ENCODE measurements at regions not wholly inside any gene's neighbourhood (a gene's known extent, or its start where the extent isn't known, plus 50 kb on each side); places are given as distances from the start of the nearest gene placed in this dataset.

- no peak for TF ChIP-seq KDM5A (IDR thresholded peaks at IDR 0.05)
- TF ChIP-seq POLR2AphosphoS2 (conservative IDR thresholded peaks at IDR 0.05; ENCODE audit: low read length) = no peak
- TF ChIP-seq CHD4 (IDR thresholded peaks at IDR 0.05; ENCODE audit: borderline replicate concordance) = no peak
- no peak for TF ChIP-seq RAD21 (conservative IDR thresholded peaks at IDR 0.05 in 1 of 2, IDR thresholded peaks at IDR 0.05 in 1 of 2)
- TF ChIP-seq ZNF302 (CRISPR knock-in tag; IDR thresholded peaks at IDR 0.05) = no peak
- no peak for TF ChIP-seq RNF2 (IDR thresholded peaks at IDR 0.05; ENCODE audit: borderline replicate concordance, low read depth)
- no peak for TF ChIP-seq ESRRA (IDR thresholded peaks at IDR 0.05; ENCODE audit: borderline replicate concordance, low read length)
- TF ChIP-seq HMGXB4 (CRISPR knock-in tag; IDR thresholded peaks at IDR 0.05; ENCODE audit: borderline replicate concordance) = no peak
- no peak for TF ChIP-seq ELK1 (IDR thresholded peaks at IDR 0.05; ENCODE audit: low read depth, low read length)
- TF ChIP-seq HOXB5 (CRISPR knock-in tag; IDR thresholded peaks at IDR 0.05) = no peak
- no peak for TF ChIP-seq HDAC2 (IDR thresholded peaks at IDR 0.05)
- no peak for TF ChIP-seq ATOH8 (CRISPR knock-in tag; IDR thresholded peaks at IDR 0.05; ENCODE audit: low read depth)
- no peak for TF ChIP-seq TFCP2L1 (CRISPR knock-in tag; IDR thresholded peaks at IDR 0.05)
- no peak for TF ChIP-seq EHF (CRISPR knock-in tag; IDR thresholded peaks at IDR 0.05)
- no peak for TF ChIP-seq NPAS2 (CRISPR knock-in tag; IDR thresholded peaks at IDR 0.05; ENCODE audit: borderline replicate concordance)
- no peak for TF ChIP-seq CBX8 (IDR thresholded peaks at IDR 0.05)
- TF ChIP-seq CEBPB (IDR thresholded peaks at IDR 0.05) = no peak
- TF ChIP-seq RARB (CRISPR knock-in tag; IDR thresholded peaks at IDR 0.05) = no peak
- no peak for TF ChIP-seq MAFK (IDR thresholded peaks at IDR 0.05; ENCODE audit: partially characterized antibody)
- TF ChIP-seq NFE2L2 (conservative IDR thresholded peaks at IDR 0.05; ENCODE audit: low read length) = no peak
These were observed 119.8 kb upstream of the ATP6AP2 start for GRCh38 chrX:40460926-40461325.

GRCh38 chrX:40459571-40460158 is 121.1 kb upstream of the ATP6AP2 start:
- CTCF ChIA-PET = no interaction called here
- Histone ChIP-seq H3K4me1 (no peaks in the 10 kb centered on the region), H3K9me3 (no peaks in the 10 kb centered on the region), H3K4me3 (no peak overlapping the region), H3K4me2 (no peak overlapping the region), H3K27ac (no peak overlapping the region)
- TF ChIP-seq NR3C1 (IDR thresholded peaks at IDR 0.05) = no peak
- TF ChIP-seq HOXB13 (CRISPR knock-in tag; IDR thresholded peaks at IDR 0.05; ENCODE audit: low read depth) = no peak
- no peak for TF ChIP-seq SREBF2 (IDR thresholded peaks at IDR 0.05)
- no peak for TF ChIP-seq ZFP36 (IDR thresholded peaks at IDR 0.05; ENCODE audit: borderline replicate concordance, partially characterized antibody)
- TF ChIP-seq NPAS2 (CRISPR knock-in tag; IDR thresholded peaks at IDR 0.05; ENCODE audit: borderline replicate concordance) = no peak
- TF ChIP-seq POLR2AphosphoS2 (conservative IDR thresholded peaks at IDR 0.05; ENCODE audit: low read length) = no peak
- no peak for TF ChIP-seq PBX3 (IDR thresholded peaks at IDR 0.05)
- no peak for TF ChIP-seq RFX5 (IDR thresholded peaks at IDR 0.05)
- TF ChIP-seq PHF8 (IDR thresholded peaks at IDR 0.05; ENCODE audit: borderline replicate concordance, low read depth) = no peak
- no peak for TF ChIP-seq GATA3 (IDR thresholded peaks at IDR 0.05; ENCODE audit: borderline replicate concordance)
- no peak for TF ChIP-seq CHD4 (IDR thresholded peaks at IDR 0.05; ENCODE audit: borderline replicate concordance)
- no peak for TF ChIP-seq FOSL2 (IDR thresholded peaks at IDR 0.05)
- no peak for TF ChIP-seq FOSL2 (CRISPR knock-in tag; IDR thresholded peaks at IDR 0.05)
- no peak for TF ChIP-seq FOSB (CRISPR knock-in tag; IDR thresholded peaks at IDR 0.05)
- TF ChIP-seq BCL3 (IDR thresholded peaks at IDR 0.05) = no peak
- no peak for TF ChIP-seq BHLHE40 (IDR thresholded peaks at IDR 0.05; ENCODE audit: low read depth, low read length)
- no peak for TF ChIP-seq HES2 (IDR thresholded peaks at IDR 0.05)
- TF ChIP-seq NFE2L2 (conservative IDR thresholded peaks at IDR 0.05; ENCODE audit: low read length) = no peak
- no peak for FAIRE-seq
- 60% methylated on average over 4 of the region's 5 CpGs for WGBS (ENCODE audit: missing lambda C conversion rate)
- POLR2A ChIA-PET = no interaction called here
- no peak for DNase-seq (ENCODE audit: low read depth in 1 of 2, low spot score in 1 of 2)
- ATAC-seq = no peak

More at GRCh38 chrX:40460926-40461325, 119.8 kb upstream of the ATP6AP2 start:
- DNase-seq (ENCODE audit: low read depth in 1 of 2, low spot score in 1 of 2) (no peak), ATAC-seq (no peak), FAIRE-seq (peak; percentile 7)
- H3K4me1 ChIP-seq = no peaks in the 10 kb centered on the region
- ChIA-PET CTCF (no interaction called here), POLR2A (no interaction called here)
- no peak overlapping the region for H3K4me2 ChIP-seq
- no peak overlapping the region for H3K4me3 ChIP-seq
- no peak overlapping the region for H3K27ac ChIP-seq
- 28% methylated on average over 4 of the region's 5 CpGs for WGBS (ENCODE audit: missing lambda C conversion rate)
- no peaks in the 10 kb centered on the region for H3K9me3 ChIP-seq
